Neural cell (in vitro differentiated cells): ENCODE measurements at regions not wholly inside any gene's neighbourhood (a gene's known extent, or its start where the extent isn't known, plus 50 kb on each side); places are given as distances from the start of the nearest gene placed in this dataset.

ENCODE experiments used
- H2AFZ ChIP-seq: fragments of 200-600, 300-800 bp; sonication (generic), shearing (Covaris generic); 2 replicates; pipeline ENCODE4 v1.6.0; 2014; ENCODE audit warnings: low read depth, mild to moderate bottlenecking, antibody characterized with exemption, low read length, moderate library complexity
- H3F3A ChIP-seq: fragments of 200-600 bp; shearing (Covaris generic); 2 replicates; pipeline ENCODE4 v1.6.1; 2016; ENCODE audit warnings: mild to moderate bottlenecking, moderate library complexity, mixed read lengths, antibody characterized with exemption, low read length; ENCODE audit not compliant: insufficient read depth, poor library complexity, severe bottlenecking
- H3K27ac ChIP-seq: fragments of 200-600, 300-800 bp; sonication (generic), shearing (Covaris generic); 2 replicates; pipeline ENCODE4 v1.5.1; 2014; ENCODE audit warnings: mild to moderate bottlenecking, low read length, moderate library complexity
- H3K27me3 ChIP-seq: fragments of 300-800, 200-600 bp; sonication (generic), shearing (Covaris generic); 2 replicates; pipeline ENCODE4 v1.6.0; 2014; ENCODE audit warnings: mild to moderate bottlenecking, low read depth, low read length, moderate library complexity; ENCODE audit not compliant: insufficient read depth
- H3K36me3 ChIP-seq: fragments of 300-800, 200-600 bp; sonication (generic), shearing (Covaris generic); 2 replicates; pipeline ENCODE4 v1.5.1; 2014; ENCODE audit warnings: mild to moderate bottlenecking, antibody characterized with exemption, low read length, moderate library complexity; ENCODE audit not compliant: insufficient read depth
- H3K4me2 ChIP-seq: fragments of 300-800, 200-600 bp; sonication (generic), shearing (Covaris generic); 2 replicates; pipeline ENCODE4 v1.6.0; 2014; ENCODE audit warnings: mild to moderate bottlenecking, low read length
- H3K4me3 ChIP-seq: fragments of 300-800, 200-600 bp; sonication (generic), shearing (Covaris generic); 2 replicates; pipeline ENCODE4 v1.5.1; 2014; ENCODE audit warnings: mild to moderate bottlenecking, low read length, moderate library complexity
- H3K79me2 ChIP-seq: fragments of 200-600 bp; shearing (Covaris generic); replicated peaks from 2 replicates; pipeline ENCODE4 v1.6.0; 2014; ENCODE audit warnings: mild to moderate bottlenecking, low read length, moderate library complexity; ENCODE audit not compliant: insufficient read depth
- H3K9ac ChIP-seq: fragments of 300-800, 200-600 bp; sonication (generic), shearing (Covaris generic); 2 replicates; pipeline ENCODE4 v1.6.1; 2016; ENCODE audit warnings: mild to moderate bottlenecking, low read length, mixed read lengths
- H3K9me2 ChIP-seq: fragments of 200-600 bp; shearing (Covaris generic); 2 replicates; pipeline ENCODE4 v1.6.1; 2016; ENCODE audit warnings: mild to moderate bottlenecking, low read length, mixed read lengths; ENCODE audit not compliant: insufficient read depth
- H3K9me3 ChIP-seq: fragments of 200-600, 300-800 bp; sonication (generic), shearing (Covaris generic); 2 replicates; pipeline ENCODE4 v1.6.1; 2016; ENCODE audit warnings: mild to moderate bottlenecking, mixed run types, low read length, moderate library complexity, mixed read lengths
- H4K20me1 ChIP-seq: fragments of 200-600 bp; shearing (Covaris generic); 2 replicates; pipeline ENCODE4 v1.6.1; 2016; ENCODE audit warnings: mild to moderate bottlenecking, mixed run types; ENCODE audit not compliant: insufficient read depth
- CTCF ChIP-seq: fragments of 450-650 bp; IDR thresholded peaks from 2 replicates; pipeline ENCODE4 v1.5.1; 2014; ENCODE audit warnings: antibody characterized with exemption, mild to moderate bottlenecking, moderate library complexity; ENCODE audit not compliant: poor library complexity, severe bottlenecking
- EP300 ChIP-seq: fragments of 450-650 bp; conservative IDR thresholded peaks from 2 replicates; pipeline ENCODE4 v1.6.1; 2014; ENCODE audit warnings: antibody characterized with exemption, mild to moderate bottlenecking, moderate library complexity; ENCODE audit not compliant: poor library complexity, severe bottlenecking
- EZH2 ChIP-seq: fragments of 200-600, 300-800 bp; shearing (Covaris generic), sonication (generic); IDR thresholded peaks from 2 replicates; pipeline ENCODE4 v1.6.1; 2014; ENCODE audit warnings: antibody characterized with exemption, low read length, borderline replicate concordance, mild to moderate bottlenecking; ENCODE audit not compliant: insufficient read depth, poor library complexity, severe bottlenecking
- MXI1 ChIP-seq: fragments of 450-650 bp; conservative IDR thresholded peaks from 2 replicates; pipeline ENCODE4 v1.6.1; 2014; ENCODE audit warnings: antibody characterized with exemption, mild to moderate bottlenecking; ENCODE audit not compliant: poor library complexity, severe bottlenecking
- POLR2AphosphoS5 ChIP-seq: IDR thresholded peaks from 2 replicates; pipeline ENCODE4 v1.6.1; 2012
- RAD21 ChIP-seq: fragments of 450-650 bp; conservative IDR thresholded peaks from 2 replicates; pipeline ENCODE4 v1.6.1; 2014; ENCODE audit warnings: antibody characterized with exemption, mild to moderate bottlenecking, moderate library complexity
- REST ChIP-seq: IDR thresholded peaks from 2 replicates; pipeline ENCODE4 v1.6.1; 2012; ENCODE audit warnings: borderline replicate concordance
- SMC3 ChIP-seq: fragments of 450-650 bp; conservative IDR thresholded peaks from 2 replicates; pipeline ENCODE4 v1.6.1; 2014; ENCODE audit warnings: antibody characterized with exemption, mild to moderate bottlenecking, moderate library complexity; ENCODE audit not compliant: poor library complexity
- TAF1 ChIP-seq: IDR thresholded peaks from 2 replicates; pipeline ENCODE4 v1.6.1; 2012; ENCODE audit warnings: low read depth

DNA sequence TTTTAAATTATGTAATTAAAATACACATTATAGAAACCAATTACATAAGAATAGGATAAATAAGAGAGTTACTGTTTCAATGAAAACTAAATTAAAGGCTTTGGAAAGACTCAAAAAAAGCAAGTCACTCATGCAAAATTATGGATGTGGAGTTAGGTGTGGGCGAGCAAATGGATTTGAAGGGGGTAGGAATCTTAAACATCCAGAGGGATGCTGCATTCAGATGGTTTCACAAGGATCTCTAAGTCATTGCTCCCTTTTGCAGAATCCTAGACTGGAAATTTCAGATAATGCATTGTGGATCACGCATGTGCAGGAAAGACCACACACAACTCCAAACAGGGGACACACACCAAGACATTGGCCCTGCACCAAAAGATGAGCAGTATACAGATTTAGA lies 57.5 kb downstream of the DRD1 start:
- H2AFZ ChIP-seq, result no peak overlapping the region
- TF ChIP-seq SMC3, result no peak
- TF ChIP-seq EZH2, result no peak
- TF ChIP-seq CTCF, result no peak
- no peak for TF ChIP-seq MXI1
- no peak for TF ChIP-seq EP300
- TF ChIP-seq RAD21, result no peak
- TF ChIP-seq REST, result no peak
- TF ChIP-seq TAF1, result no peak
- TF ChIP-seq POLR2AphosphoS5, result no peak
- no peaks in the 10 kb centered on the region for H3K36me3 ChIP-seq
- no peak overlapping the region for H3K27ac ChIP-seq
- no peaks in the 10 kb centered on the region for H3K9me3 ChIP-seq
- H3K9ac ChIP-seq, result no peak overlapping the region
- H3K4me3 ChIP-seq, result no peak overlapping the region
- no peaks in the 10 kb centered on the region for H4K20me1 ChIP-seq
- H3F3A ChIP-seq, result no peaks in the 10 kb centered on the region
- no peaks in the 10 kb centered on the region for H3K9me2 ChIP-seq
- no peak overlapping the region for H3K4me2 ChIP-seq
- no peaks in the 10 kb centered on the region for H3K79me2 ChIP-seq
- H3K27me3 ChIP-seq, result no peaks in the 10 kb centered on the region

DNA sequence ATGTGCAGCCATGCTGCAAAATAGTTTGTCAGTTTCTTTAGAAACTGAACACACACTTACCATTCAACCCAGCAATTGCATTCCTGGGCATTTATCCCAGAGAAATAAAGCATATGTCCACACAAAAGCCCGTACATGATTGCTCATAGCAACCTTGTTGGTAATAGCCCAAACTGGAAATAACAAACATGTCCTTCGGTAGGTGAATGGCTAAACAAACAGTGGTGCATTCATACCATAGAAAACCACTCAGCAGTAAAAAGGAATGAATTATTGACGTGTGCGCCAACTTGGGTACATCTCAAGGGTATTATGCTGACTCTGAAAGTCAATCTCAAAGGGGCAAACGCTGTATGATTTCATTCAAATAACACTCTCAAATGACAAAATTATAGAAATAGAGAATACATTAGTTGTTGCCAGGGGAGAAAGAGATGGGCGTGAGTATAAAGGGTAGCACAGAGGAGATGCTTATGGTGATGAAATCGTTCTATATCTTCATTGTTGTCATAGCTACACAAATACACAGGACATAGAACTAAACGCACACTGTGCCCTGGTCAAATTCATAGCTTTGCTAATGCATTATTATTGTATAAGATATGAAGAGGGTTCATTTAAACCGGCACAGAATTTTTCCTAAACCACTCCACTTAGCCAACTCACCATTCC lies 58.2 kb downstream of the DRD1 start:
- Histone ChIP-seq H3K9me2 (no peaks in the 10 kb centered on the region), H3K27ac (no peak overlapping the region), H3K4me3 (no peak overlapping the region), H3K36me3 (no peaks in the 10 kb centered on the region), H3K4me2 (no peak overlapping the region), H2AFZ (no peak overlapping the region), H3K79me2 (no peaks in the 10 kb centered on the region), H3K9me3 (no peaks in the 10 kb centered on the region), H3K27me3 (no peaks in the 10 kb centered on the region), H3K9ac (no peak overlapping the region), H4K20me1 (no peaks in the 10 kb centered on the region), H3F3A (no peaks in the 10 kb centered on the region)
- TF ChIP-seq POLR2AphosphoS5 (peak; percentile 70), TAF1 (no peak), SMC3 (no peak), EP300 (peak; percentile 56), RAD21 (no peak), MXI1 (no peak)
